ENCODE measurements at regions not wholly inside any gene's neighbourhood (a gene's known extent, or its start where the extent isn't known, plus 50 kb on each side); places are given as distances from the start of the nearest gene placed in this dataset.
"Not testable (repeated sequence)": the region's sequence is repeated elsewhere in the genome, so short reads cannot be mapped to it uniquely, and the experiment has no call there.

DNA sequence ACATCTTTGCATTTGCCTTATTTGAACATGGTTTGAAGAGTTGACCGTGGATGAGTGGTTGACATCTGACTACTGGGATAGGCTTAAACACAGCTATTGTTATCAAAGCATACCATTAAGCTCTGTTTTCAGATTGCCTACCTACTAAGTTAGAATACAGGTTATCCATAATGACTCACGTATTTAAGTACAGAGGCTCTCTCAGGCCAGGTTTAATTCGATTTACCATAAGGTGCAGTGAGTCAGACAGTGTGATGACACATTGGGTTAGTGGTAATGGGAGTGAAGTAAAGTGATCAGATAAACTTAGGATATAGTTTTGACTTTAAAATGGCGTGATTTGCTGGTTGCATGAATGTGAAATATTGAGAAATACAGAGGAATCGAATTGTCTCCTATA is 732.0 kb upstream of the CTNND2 start:
- H3K36me3 Mint-ChIP-seq (ENCODE audit: low read depth) = no peaks in the 10 kb centered on the region
- no peaks in the 10 kb centered on the region for H3K27me3 Mint-ChIP-seq (ENCODE audit: low read depth)
- no peak for DNase-seq
- no peak overlapping the region for H3K4me3 Mint-ChIP-seq
- H3K27ac Mint-ChIP-seq = no peak overlapping the region
- POLR2A ChIA-PET = no interaction called here
- no peaks in the 10 kb centered on the region for H3K4me1 Mint-ChIP-seq (ENCODE audit: low read depth)
- CTCF ChIA-PET = no interaction called here
- no peak for ATAC-seq
- peaks cover 20% of the 10 kb centered on the region for H3K9me3 Mint-ChIP-seq (ENCODE audit: insufficient read depth)

DNA sequence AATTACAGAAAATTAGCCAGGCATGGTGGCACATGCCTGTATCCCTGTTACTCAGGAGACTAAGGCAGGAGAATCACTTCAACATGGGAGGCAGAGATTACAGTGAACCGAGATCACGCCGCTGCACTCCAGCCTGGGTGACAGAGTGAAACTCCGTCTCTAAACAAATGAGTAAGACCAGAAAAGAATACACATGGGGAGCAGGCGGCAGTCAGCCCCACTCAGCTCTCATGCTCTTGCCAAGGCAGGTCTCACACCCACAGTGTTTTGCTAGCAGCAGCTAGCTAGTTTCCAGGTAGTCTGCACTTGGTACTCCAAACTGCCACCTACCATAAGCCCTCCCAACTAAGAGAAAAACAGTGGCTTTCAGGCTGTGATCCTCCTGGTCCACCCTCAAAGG is 722.3 kb upstream of the CTNND2 start:
- ATAC-seq (no peak), DNase-seq (no peak)
- no peaks in the 10 kb centered on the region for H3K27me3 Mint-ChIP-seq (ENCODE audit: low read depth)
- no peaks in the 10 kb centered on the region for H3K36me3 Mint-ChIP-seq (ENCODE audit: low read depth)
- no peaks in the 10 kb centered on the region for H3K4me1 Mint-ChIP-seq (ENCODE audit: low read depth)
- H3K27ac Mint-ChIP-seq = no peak overlapping the region
- H3K4me3 Mint-ChIP-seq = no peak overlapping the region
- ChIA-PET POLR2A (no interaction called here), CTCF (no interaction called here)
- peaks cover 15% of the 10 kb centered on the region for H3K9me3 Mint-ChIP-seq (ENCODE audit: insufficient read depth)

DNA sequence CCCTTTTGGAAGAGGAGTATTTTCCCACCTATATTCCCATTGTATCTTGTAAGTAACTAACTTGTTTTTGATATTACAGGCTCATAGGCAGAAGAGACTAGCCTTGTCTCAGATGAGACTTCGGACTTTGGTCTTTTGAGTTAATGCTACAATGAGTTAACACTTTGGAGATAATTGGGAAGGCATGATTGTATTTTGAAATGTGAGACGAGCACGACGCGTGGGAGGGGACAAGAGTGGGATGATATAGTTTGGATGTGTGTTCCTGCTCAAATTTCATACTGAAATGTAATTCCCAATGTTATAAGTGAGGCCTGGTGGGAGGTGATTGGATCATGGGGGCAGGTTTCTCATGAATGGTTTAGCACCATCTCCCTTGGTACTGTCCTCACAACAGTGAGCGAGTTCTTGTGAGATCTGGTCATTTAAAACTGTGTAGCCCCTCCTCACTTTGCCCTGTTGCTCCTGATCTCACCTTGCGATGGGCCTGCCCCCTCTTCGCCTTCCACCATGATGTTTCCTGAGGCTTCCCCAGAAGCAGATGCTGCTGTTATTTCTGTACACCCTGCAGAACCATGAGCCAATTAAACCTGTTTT is 721.5 kb upstream of the CTNND2 start:
- ATAC-seq (no peak), DNase-seq (no peak)
- Mint-ChIP-seq H3K27me3 (ENCODE audit: low read depth) (no peaks in the 10 kb centered on the region), H3K4me1 (ENCODE audit: low read depth) (no peaks in the 10 kb centered on the region), H3K4me3 (no peak overlapping the region), H3K27ac (no peak overlapping the region), H3K9me3 (ENCODE audit: insufficient read depth) (peaks cover 17% of the 10 kb centered on the region), H3K36me3 (ENCODE audit: low read depth) (no peaks in the 10 kb centered on the region)
- ChIA-PET CTCF (no interaction called here), POLR2A (no interaction called here)

- Mint-ChIP-seq H3K9me3 (ENCODE audit: insufficient read depth) (peaks cover 22% of the 10 kb centered on the region), H3K4me3 (no peak overlapping the region), H3K36me3 (ENCODE audit: low read depth) (no peaks in the 10 kb centered on the region), H3K4me1 (ENCODE audit: low read depth) (no peaks in the 10 kb centered on the region), H3K27me3 (ENCODE audit: low read depth) (no peaks in the 10 kb centered on the region), H3K27ac (no peak overlapping the region)
- no peak for ATAC-seq
- CTCF ChIA-PET = no interaction called here
- DNase-seq = no peak
- POLR2A ChIA-PET = no interaction called here
These were observed 720.7 kb upstream of the CTNND2 start for GRCh38 chr5:12624776-12625560.

DNA sequence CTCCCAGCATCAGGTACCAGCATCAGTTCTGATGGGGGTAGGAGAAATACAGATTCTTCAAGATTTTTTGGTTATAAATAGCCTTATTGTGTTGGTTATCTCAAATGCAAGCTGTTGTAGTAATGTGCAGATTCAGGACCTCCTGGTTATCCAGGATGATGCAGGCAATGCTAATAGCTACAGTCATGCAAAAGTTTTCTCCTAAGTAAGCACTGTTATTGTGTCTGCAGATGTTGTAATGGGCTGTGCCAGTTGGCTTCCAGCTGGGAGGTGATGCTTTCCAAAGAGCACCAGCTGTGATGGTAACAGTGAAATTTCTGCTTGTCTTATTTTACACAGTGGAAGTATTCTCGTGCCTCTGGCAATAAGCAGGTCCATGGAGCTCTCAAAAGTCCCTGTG is 719.2 kb upstream of the CTNND2 start:
- POLR2A ChIA-PET = no interaction called here

DNA sequence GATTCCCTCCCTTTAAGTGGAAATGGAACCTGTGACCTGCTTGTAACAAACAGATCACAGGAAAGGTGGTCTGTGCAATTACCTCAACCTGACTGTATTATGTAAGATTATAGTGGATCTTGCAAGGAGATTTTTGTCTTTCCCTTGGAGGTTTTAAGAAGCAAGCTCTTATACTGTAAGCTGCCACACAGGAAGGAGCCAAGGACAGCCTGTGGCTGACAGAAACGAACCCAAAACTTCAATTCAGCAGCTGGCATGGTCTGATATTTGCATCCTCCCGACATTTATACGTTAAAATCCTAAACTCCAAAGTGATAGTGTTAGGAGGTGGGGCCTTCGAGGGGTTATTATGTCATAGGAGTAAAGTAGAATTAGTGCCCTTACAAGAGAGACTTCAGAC is 711.8 kb upstream of the CTNND2 start:
- ATAC-seq = no peak
- no peaks in the 10 kb centered on the region for H3K27me3 Mint-ChIP-seq (ENCODE audit: low read depth)

More for the DNA sequence above, 719.2 kb upstream of the CTNND2 start:
- CTCF ChIA-PET = no interaction called here
- Mint-ChIP-seq H3K4me1 (ENCODE audit: low read depth) (no peaks in the 10 kb centered on the region), H3K4me3 (no peak overlapping the region), H3K9me3 (ENCODE audit: insufficient read depth) (peaks cover 18% of the 10 kb centered on the region), H3K27ac (no peak overlapping the region), H3K27me3 (ENCODE audit: low read depth) (no peaks in the 10 kb centered on the region), H3K36me3 (ENCODE audit: low read depth) (no peaks in the 10 kb centered on the region)
- DNase-seq = no peak
- no peak for ATAC-seq

DNA sequence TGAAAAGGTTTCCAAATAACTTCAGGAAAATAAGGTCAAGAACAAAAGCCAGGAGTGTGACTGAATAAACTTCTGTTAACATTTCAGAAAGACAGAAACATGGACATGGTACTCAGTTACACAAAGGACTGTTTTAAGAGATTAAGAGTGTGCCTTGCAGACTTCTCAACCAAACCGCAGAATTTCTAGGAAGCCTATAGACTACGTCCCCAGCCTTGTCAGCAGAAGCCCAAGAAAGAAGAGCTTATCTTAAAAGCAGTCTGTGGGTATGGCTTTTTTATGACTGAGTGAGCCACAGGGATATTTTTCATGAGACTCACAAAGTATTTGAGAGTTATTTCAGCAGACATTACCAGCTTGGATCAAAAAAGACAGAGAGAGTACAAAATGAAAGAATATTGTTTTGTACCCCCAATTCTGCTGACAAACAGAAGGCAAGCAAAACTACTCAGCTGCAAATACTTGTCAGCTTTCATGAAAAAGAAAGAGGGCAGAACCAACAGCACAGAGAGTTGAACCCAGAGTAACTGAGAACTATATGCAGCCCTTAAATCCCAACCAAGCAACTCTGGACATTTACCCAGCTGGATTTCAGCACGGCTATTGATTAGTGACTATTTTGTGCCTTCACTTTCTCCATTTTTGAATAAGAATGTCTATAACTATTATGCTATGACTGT is 711.0 kb upstream of the CTNND2 start:
- DNase-seq (no peak), ATAC-seq (no peak)
- Mint-ChIP-seq H3K4me1 (ENCODE audit: low read depth) (no peaks in the 10 kb centered on the region), H3K27me3 (ENCODE audit: low read depth) (no peaks in the 10 kb centered on the region), H3K9me3 (ENCODE audit: insufficient read depth) (peaks cover 19% of the 10 kb centered on the region), H3K36me3 (ENCODE audit: low read depth) (no peaks in the 10 kb centered on the region), H3K4me3 (no peak overlapping the region), H3K27ac (no peak overlapping the region)
- CTCF ChIA-PET = no interaction called here
- POLR2A ChIA-PET = no interaction called here

More for the DNA sequence above, 711.8 kb upstream of the CTNND2 start:
- no peak for DNase-seq
- no peak overlapping the region for H3K27ac Mint-ChIP-seq
- ChIA-PET POLR2A (no interaction called here), CTCF (no interaction called here)
- peaks cover 26% of the 10 kb centered on the region for H3K9me3 Mint-ChIP-seq (ENCODE audit: insufficient read depth)
- no peaks in the 10 kb centered on the region for H3K4me1 Mint-ChIP-seq (ENCODE audit: low read depth)
- no peaks in the 10 kb centered on the region for H3K36me3 Mint-ChIP-seq (ENCODE audit: low read depth)
- H3K4me3 Mint-ChIP-seq = no peak overlapping the region

GRCh38 chr5:12614608-12615007 is 710.4 kb upstream of the CTNND2 start:
- H3K4me1 Mint-ChIP-seq (ENCODE audit: low read depth) = no peaks in the 10 kb centered on the region
- no peak overlapping the region for H3K27ac Mint-ChIP-seq
- CTCF ChIA-PET = no interaction called here
- H3K36me3 Mint-ChIP-seq (ENCODE audit: low read depth) = no peaks in the 10 kb centered on the region
- no peak for DNase-seq
- no peak for ATAC-seq
- peaks cover 18% of the 10 kb centered on the region for H3K9me3 Mint-ChIP-seq (ENCODE audit: insufficient read depth)
- no peaks in the 10 kb centered on the region for H3K27me3 Mint-ChIP-seq (ENCODE audit: low read depth)
- no peak overlapping the region for H3K4me3 Mint-ChIP-seq
- POLR2A ChIA-PET = no interaction called here

DNA sequence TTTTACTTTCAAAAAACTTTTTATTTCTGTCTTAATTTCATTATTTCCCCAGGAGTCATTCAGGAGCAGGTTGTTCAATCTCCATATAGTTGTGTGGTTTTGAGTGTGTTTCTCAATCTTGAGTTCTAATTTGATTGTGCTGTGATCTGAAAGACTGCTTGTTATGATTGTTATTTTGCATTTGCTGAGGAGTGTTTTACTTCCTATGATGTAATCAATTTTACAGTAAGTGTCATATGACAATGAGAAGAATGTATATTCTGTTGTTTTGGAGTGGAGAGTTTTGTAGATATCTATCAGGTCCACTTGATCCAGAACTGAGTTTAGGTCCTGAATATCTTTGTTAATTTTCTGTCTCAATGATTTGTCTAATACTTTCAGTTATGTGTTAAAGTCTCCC is 706.9 kb upstream of the CTNND2 start:
- Mint-ChIP-seq H3K4me3 (no peak overlapping the region), H3K27ac (no peak overlapping the region), H3K9me3 (ENCODE audit: insufficient read depth) (peaks cover 15% of the 10 kb centered on the region), H3K4me1 (ENCODE audit: low read depth) (no peaks in the 10 kb centered on the region), H3K36me3 (ENCODE audit: low read depth) (no peaks in the 10 kb centered on the region), H3K27me3 (ENCODE audit: low read depth) (no peaks in the 10 kb centered on the region)
- CTCF ChIA-PET = no interaction called here
- DNase-seq = no peak
- POLR2A ChIA-PET = no interaction called here
- no peak for ATAC-seq

DNA sequence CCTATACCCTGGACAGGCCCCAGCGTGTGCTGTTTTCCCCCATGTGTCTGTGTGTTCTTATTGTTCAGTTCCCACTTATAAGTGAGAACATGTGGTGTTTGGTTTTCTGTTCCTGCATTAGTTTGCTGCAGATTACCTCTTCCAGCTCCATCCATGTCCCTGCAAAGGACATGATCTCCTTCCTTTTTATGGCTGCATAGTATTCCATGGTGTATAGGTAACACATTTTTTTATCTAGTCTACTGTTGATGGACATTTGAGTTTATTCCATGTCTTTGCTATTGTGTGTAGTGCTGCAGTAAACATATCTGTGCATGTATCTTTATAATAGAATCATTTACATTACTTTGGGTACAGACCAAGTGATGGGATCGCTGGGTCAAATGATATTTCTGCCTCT is 703.6 kb upstream of the CTNND2 start:
- H3K27me3 Mint-ChIP-seq (ENCODE audit: low read depth); DNase-seq; H3K27ac Mint-ChIP-seq; H3K36me3 Mint-ChIP-seq (ENCODE audit: low read depth); H3K4me1 Mint-ChIP-seq (ENCODE audit: low read depth); H3K4me3 Mint-ChIP-seq; POLR2A ChIA-PET; ATAC-seq; H3K9me3 Mint-ChIP-seq (ENCODE audit: insufficient read depth); CTCF ChIA-PET: not testable (repeated sequence)

DNA sequence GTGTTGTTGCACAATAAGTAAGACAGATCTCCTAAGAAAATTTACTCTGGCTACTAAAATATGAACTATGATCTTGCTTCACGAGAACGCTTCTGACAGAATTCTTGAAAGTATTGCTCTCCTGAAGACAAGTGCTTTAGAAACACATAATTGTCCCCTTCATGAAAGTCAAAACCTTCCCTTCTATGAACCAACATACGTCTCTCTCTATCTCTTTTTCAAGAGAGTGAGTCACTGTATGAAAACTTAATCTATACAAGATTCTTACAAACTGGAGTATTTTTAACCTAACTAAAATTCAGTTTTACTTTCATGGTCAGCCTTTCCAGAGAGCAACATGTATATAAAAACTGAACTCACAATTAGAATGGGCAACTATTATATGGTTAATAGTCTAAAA is 688.0 kb upstream of the CTNND2 start:
- ATAC-seq = no peak
- no peaks in the 10 kb centered on the region for H3K4me1 Mint-ChIP-seq (ENCODE audit: low read depth)
- H3K36me3 Mint-ChIP-seq (ENCODE audit: low read depth) = no peaks in the 10 kb centered on the region
- ChIA-PET CTCF (no interaction called here), POLR2A (no interaction called here)
- DNase-seq = no peak
- no peak overlapping the region for H3K4me3 Mint-ChIP-seq
- no peak overlapping the region for H3K27ac Mint-ChIP-seq
- H3K9me3 Mint-ChIP-seq (ENCODE audit: insufficient read depth) = peaks cover 6% of the 10 kb centered on the region
- no peaks in the 10 kb centered on the region for H3K27me3 Mint-ChIP-seq (ENCODE audit: low read depth)

GRCh38 chr5:12586406-12586805 is 682.2 kb upstream of the CTNND2 start:
- no peaks in the 10 kb centered on the region for H3K36me3 Mint-ChIP-seq (ENCODE audit: low read depth)

More at GRCh38 chr5:12586406-12586805, 682.2 kb upstream of the CTNND2 start:
- ATAC-seq (no peak), DNase-seq (no peak)
- Mint-ChIP-seq H3K27ac (no peak overlapping the region), H3K4me3 (no peak overlapping the region), H3K9me3 (ENCODE audit: insufficient read depth) (peaks cover 6% of the 10 kb centered on the region), H3K4me1 (ENCODE audit: low read depth) (no peaks in the 10 kb centered on the region), H3K27me3 (ENCODE audit: low read depth) (no peaks in the 10 kb centered on the region)
- ChIA-PET POLR2A (no interaction called here), CTCF (no interaction called here)
